ENCODE measurements at regions not wholly inside any gene's neighbourhood (a gene's known extent, or its start where the extent isn't known, plus 50 kb on each side); places are given as distances from the start of the nearest gene placed in this dataset.

GRCh38 chr2:194002699-194003368 lies 1654.2 kb upstream of the SLC39A10 start:
- TF ChIP-seq CTCF (IDR thresholded peaks at IDR 0.05) (no peak), PBX3 (IDR thresholded peaks at IDR 0.05) (no peak), GATA2 (CRISPR knock-in tag; IDR thresholded peaks at IDR 0.05) (no peak), MAX (IDR thresholded peaks at IDR 0.05; ENCODE audit: low read depth) (no peak)
